ENCODE measurements at regions not wholly inside any gene's neighbourhood (a gene's known extent, or its start where the extent isn't known, plus 50 kb on each side); places are given as distances from the start of the nearest gene placed in this dataset.

GRCh38 chr11:129729823-129730222 is 85.8 kb upstream of the TMEM45B start:
- Histone ChIP-seq H3K4me1 (ENCODE audit: insufficient read depth) (no peaks in the 10 kb centered on the region), H3K9me2 (replicated peaks; ENCODE audit: insufficient read depth) (no peaks in the 10 kb centered on the region), H3K4me2 (no peak overlapping the region), H3K27me3 (no peaks in the 10 kb centered on the region), H4K20me1 (ENCODE audit: insufficient read depth, poor library complexity, severe bottlenecking) (no peaks in the 10 kb centered on the region), H3K4me3 (no peak overlapping the region), H3K27ac (no peak overlapping the region), H2AFZ (no peak overlapping the region), H3K36me3 (replicated peaks; ENCODE audit: insufficient read depth, low read depth) (no peaks in the 10 kb centered on the region), H3K79me2 (no peaks in the 10 kb centered on the region), H3K9me3 (ENCODE audit: low read depth) (no peaks in the 10 kb centered on the region)
- no peak for DNase-seq (ENCODE audit: low spot score)
- TF ChIP-seq CTCF (IDR thresholded peaks at IDR 0.05; ENCODE audit: poor library complexity) (no peak), EZH2phosphoT487 (IDR thresholded peaks at IDR 0.05; ENCODE audit: low read depth, severe bottlenecking, unreplicated experiment) (no peak), EZH2 (IDR thresholded peaks at IDR 0.05; ENCODE audit: borderline replicate concordance) (no peak)
- WGBS (ENCODE audit: low lambda C conversion rate, missing lambda C conversion rate): 94% methylated on average over 10 of the region's 10 CpGs

DNA sequence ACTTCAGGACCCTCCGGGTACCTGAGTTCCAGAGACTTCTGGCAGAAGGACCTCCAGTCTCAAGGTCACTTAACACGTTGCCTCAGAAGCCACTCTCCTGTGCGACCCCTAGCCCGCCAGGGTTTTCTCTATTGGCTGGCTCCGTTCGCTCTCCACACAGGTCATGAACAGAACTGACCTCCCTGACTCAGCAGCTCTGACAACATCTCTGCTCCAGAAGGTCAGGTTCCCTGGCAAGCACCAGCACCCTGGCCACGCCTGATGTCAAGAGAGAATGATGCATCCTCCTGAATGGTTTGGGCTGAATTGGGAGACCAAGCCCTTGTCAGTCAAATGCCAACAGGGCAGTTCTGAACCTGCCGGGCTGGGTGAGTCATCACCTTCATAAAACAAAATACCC is 84.3 kb upstream of the TMEM45B start:
- H3K9me2 ChIP-seq (replicated peaks; ENCODE audit: insufficient read depth): no peaks in the 10 kb centered on the region
- H3K4me1 ChIP-seq (ENCODE audit: insufficient read depth): no peaks in the 10 kb centered on the region
- no peaks in the 10 kb centered on the region for H4K20me1 ChIP-seq (ENCODE audit: insufficient read depth, poor library complexity, severe bottlenecking)
- H3K27ac ChIP-seq: no peak overlapping the region
- H3K27me3 ChIP-seq: no peaks in the 10 kb centered on the region
- H2AFZ ChIP-seq: no peak overlapping the region
- no peaks in the 10 kb centered on the region for H3K36me3 ChIP-seq (replicated peaks; ENCODE audit: insufficient read depth, low read depth)
- H3K4me3 ChIP-seq: no peak overlapping the region
- 75% methylated on average over 8 of the region's 8 CpGs for WGBS (ENCODE audit: low lambda C conversion rate, missing lambda C conversion rate)
- no peak for TF ChIP-seq CTCF (IDR thresholded peaks at IDR 0.05; ENCODE audit: poor library complexity)
- no peak for TF ChIP-seq EZH2 (IDR thresholded peaks at IDR 0.05; ENCODE audit: borderline replicate concordance)
- TF ChIP-seq EZH2phosphoT487 (IDR thresholded peaks at IDR 0.05; ENCODE audit: low read depth, severe bottlenecking, unreplicated experiment): no peak
- H3K79me2 ChIP-seq: no peaks in the 10 kb centered on the region
- no peak for DNase-seq (ENCODE audit: low spot score)
- H3K9me3 ChIP-seq (ENCODE audit: low read depth): no peaks in the 10 kb centered on the region
- H3K4me2 ChIP-seq: no peak overlapping the region

DNA sequence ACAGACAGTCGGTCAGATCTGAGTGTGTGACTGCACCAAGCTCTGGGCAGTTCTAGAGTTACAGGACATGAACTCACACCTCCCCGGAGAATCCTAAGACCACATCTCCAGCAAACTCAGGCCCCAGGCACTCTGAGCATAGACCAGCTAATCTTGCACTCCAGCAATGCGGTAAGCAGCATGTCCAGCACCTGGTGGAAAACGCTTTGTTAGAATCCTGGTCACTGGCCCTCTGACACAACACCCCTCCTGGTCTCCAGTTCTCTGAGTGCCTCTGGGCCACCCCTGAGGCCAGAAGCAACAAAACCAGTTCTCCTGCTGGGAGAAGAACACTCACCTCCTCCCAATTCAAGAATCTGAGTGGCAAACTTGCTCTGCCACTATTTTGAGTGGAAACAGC is 82.7 kb upstream of the TMEM45B start:
- Histone ChIP-seq H3K4me3 (no peak overlapping the region), H3K9me2 (replicated peaks; ENCODE audit: insufficient read depth) (no peaks in the 10 kb centered on the region), H2AFZ (no peak overlapping the region), H3K27ac (no peak overlapping the region), H3K79me2 (no peaks in the 10 kb centered on the region), H3K4me2 (no peak overlapping the region), H3K9me3 (ENCODE audit: low read depth) (no peaks in the 10 kb centered on the region), H3K36me3 (replicated peaks; ENCODE audit: insufficient read depth, low read depth) (no peaks in the 10 kb centered on the region), H3K27me3 (no peaks in the 10 kb centered on the region), H4K20me1 (ENCODE audit: insufficient read depth, poor library complexity, severe bottlenecking) (no peaks in the 10 kb centered on the region), H3K4me1 (ENCODE audit: insufficient read depth) (no peaks in the 10 kb centered on the region)
- 72% methylated on average over 4 of the region's 4 CpGs for WGBS (ENCODE audit: low lambda C conversion rate, missing lambda C conversion rate)
- TF ChIP-seq EZH2 (IDR thresholded peaks at IDR 0.05; ENCODE audit: borderline replicate concordance): no peak
- TF ChIP-seq EZH2phosphoT487 (IDR thresholded peaks at IDR 0.05; ENCODE audit: low read depth, severe bottlenecking, unreplicated experiment): no peak
- TF ChIP-seq CTCF (IDR thresholded peaks at IDR 0.05; ENCODE audit: poor library complexity): no peak
- no peak for DNase-seq (ENCODE audit: low spot score)

DNA sequence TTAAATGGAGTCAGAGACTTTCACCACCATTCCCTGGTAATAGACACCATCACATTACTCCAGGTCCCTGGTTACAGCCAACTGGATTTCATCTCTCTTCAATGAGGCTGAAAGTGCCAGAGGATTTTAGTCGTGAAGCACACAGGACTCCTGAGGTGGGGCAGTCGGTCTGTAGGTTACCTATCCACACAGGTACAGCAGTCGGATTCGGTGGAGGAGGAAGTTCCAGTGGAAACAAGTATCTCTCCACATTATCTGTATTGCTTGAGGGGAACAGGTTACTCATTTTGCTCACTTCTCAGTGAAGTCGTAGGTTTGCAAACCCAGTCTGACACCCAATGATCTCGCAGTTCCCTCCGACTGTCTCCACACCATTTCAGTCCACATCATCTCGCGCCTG is 82.3 kb upstream of the TMEM45B start:
- WGBS (ENCODE audit: low lambda C conversion rate, missing lambda C conversion rate): 87% methylated on average over 9 of the region's 9 CpGs
- Histone ChIP-seq H3K4me3 (no peak overlapping the region), H3K27ac (no peak overlapping the region), H3K79me2 (no peaks in the 10 kb centered on the region), H2AFZ (no peak overlapping the region), H3K9me2 (replicated peaks; ENCODE audit: insufficient read depth) (no peaks in the 10 kb centered on the region), H4K20me1 (ENCODE audit: insufficient read depth, poor library complexity, severe bottlenecking) (no peaks in the 10 kb centered on the region), H3K4me2 (no peak overlapping the region), H3K36me3 (replicated peaks; ENCODE audit: insufficient read depth, low read depth) (no peaks in the 10 kb centered on the region), H3K27me3 (no peaks in the 10 kb centered on the region), H3K4me1 (ENCODE audit: insufficient read depth) (no peaks in the 10 kb centered on the region), H3K9me3 (ENCODE audit: low read depth) (no peaks in the 10 kb centered on the region)
- no peak for DNase-seq (ENCODE audit: low spot score)
- TF ChIP-seq EZH2 (IDR thresholded peaks at IDR 0.05; ENCODE audit: borderline replicate concordance) (no peak), CTCF (IDR thresholded peaks at IDR 0.05; ENCODE audit: poor library complexity) (no peak), EZH2phosphoT487 (IDR thresholded peaks at IDR 0.05; ENCODE audit: low read depth, severe bottlenecking, unreplicated experiment) (no peak)

Data from hepatocyte (in vitro differentiated cells).